ENCODE measurements at regions not wholly inside any gene's neighbourhood (a gene's known extent, or its start where the extent isn't known, plus 50 kb on each side); places are given as distances from the start of the nearest gene placed in this dataset.

- Histone ChIP-seq H3K4me3 (no peak overlapping the region), H3K27ac (no peak overlapping the region), H3K36me3 (no peaks in the 10 kb centered on the region), H3K4me1 (no peaks in the 10 kb centered on the region), H3K9me3 (no peaks in the 10 kb centered on the region), H3K27me3 (no peaks in the 10 kb centered on the region)
- no peak for TF ChIP-seq POLR2A (IDR thresholded peaks at IDR 0.05)
- TF ChIP-seq CTCF (IDR thresholded peaks at IDR 0.05): no peak
- no peak for TF ChIP-seq EP300 (IDR thresholded peaks at IDR 0.05)
- no peak for TF ChIP-seq POLR2AphosphoS5 (IDR thresholded peaks at IDR 0.05)
- intact Hi-C loops (cut with DNase I): no loop called here
- DNase-seq: no peak
- WGBS, 2 donors: 78 to 83% methylated on average over 5 of the region's 5 CpGs
Observed at GRCh38 chr1:216805233-216805632, 82.0 kb upstream of the ESRRG start.

GRCh38 chr1:216804111-216804510 is 80.9 kb upstream of the ESRRG start:
- TF ChIP-seq POLR2AphosphoS5 (IDR thresholded peaks at IDR 0.05): no peak
- no peak for TF ChIP-seq POLR2A (IDR thresholded peaks at IDR 0.05)
- no peak for TF ChIP-seq CTCF (IDR thresholded peaks at IDR 0.05)
- TF ChIP-seq EP300 (IDR thresholded peaks at IDR 0.05): no peak
- Histone ChIP-seq H3K27ac (no peak overlapping the region), H3K4me1 (no peaks in the 10 kb centered on the region), H3K4me3 (no peak overlapping the region), H3K36me3 (no peaks in the 10 kb centered on the region), H3K27me3 (no peaks in the 10 kb centered on the region), H3K9me3 (no peaks in the 10 kb centered on the region)
- intact Hi-C loops (cut with DNase I): no loop called here
- no peak for DNase-seq
- WGBS, 2 donors: 56 to 77% methylated on average over 7 of the region's 7 CpGs

GRCh38 chr1:216794586-216794985 is 71.4 kb upstream of the ESRRG start:
- Histone ChIP-seq H3K36me3 (no peaks in the 10 kb centered on the region), H3K9me3 (no peaks in the 10 kb centered on the region), H3K4me3 (no peak overlapping the region), H3K27ac (no peak overlapping the region), H3K4me1 (no peaks in the 10 kb centered on the region), H3K27me3 (no peaks in the 10 kb centered on the region)
- intact Hi-C loops (cut with DNase I): no loop called here
- DNase-seq: no peak
- TF ChIP-seq POLR2A (IDR thresholded peaks at IDR 0.05) (no peak), CTCF (IDR thresholded peaks at IDR 0.05) (no peak), EP300 (IDR thresholded peaks at IDR 0.05) (no peak), POLR2AphosphoS5 (IDR thresholded peaks at IDR 0.05) (no peak)

- intact Hi-C loops (cut with DNase I): no loop called here
- WGBS, 2 donors: 89 to 91% methylated on average over 4 of the region's 4 CpGs
- no peaks in the 10 kb centered on the region for H3K36me3 ChIP-seq
- H3K9me3 ChIP-seq: no peaks in the 10 kb centered on the region
- no peak for DNase-seq
- H3K4me1 ChIP-seq: no peaks in the 10 kb centered on the region
- H3K27me3 ChIP-seq: no peaks in the 10 kb centered on the region
- H3K27ac ChIP-seq: no peak overlapping the region
- TF ChIP-seq POLR2AphosphoS5 (IDR thresholded peaks at IDR 0.05): no peak
- no peak for TF ChIP-seq POLR2A (IDR thresholded peaks at IDR 0.05)
- TF ChIP-seq CTCF (IDR thresholded peaks at IDR 0.05): no peak
- no peak for TF ChIP-seq EP300 (IDR thresholded peaks at IDR 0.05)
- no peak overlapping the region for H3K4me3 ChIP-seq
Observed at GRCh38 chr1:216793973-216794372, 70.7 kb upstream of the ESRRG start.

GRCh38 chr1:216793303-216793702 is 70.1 kb upstream of the ESRRG start:
- no peaks in the 10 kb centered on the region for H3K27me3 ChIP-seq
- DNase-seq: no peak
- no peak for TF ChIP-seq EP300 (IDR thresholded peaks at IDR 0.05)
- TF ChIP-seq CTCF (IDR thresholded peaks at IDR 0.05): no peak
- TF ChIP-seq POLR2A (IDR thresholded peaks at IDR 0.05): no peak
- H3K4me1 ChIP-seq: no peaks in the 10 kb centered on the region
- intact Hi-C loops (cut with DNase I): no loop called here
- no peak overlapping the region for H3K4me3 ChIP-seq
- H3K36me3 ChIP-seq: no peaks in the 10 kb centered on the region
- H3K9me3 ChIP-seq: no peaks in the 10 kb centered on the region
- H3K27ac ChIP-seq: no peak overlapping the region
